ENCODE measurements at regions not wholly inside any gene's neighbourhood (a gene's known extent, or its start where the extent isn't known, plus 50 kb on each side); places are given as distances from the start of the nearest gene placed in this dataset.

- DNase-seq = no peak
- Histone ChIP-seq H3K9ac (no peak overlapping the region), H4K20me1 (ENCODE audit: insufficient read depth) (no peaks in the 10 kb centered on the region), H3K27ac (ENCODE audit: low read depth in 2 of 2, low read length in 1 of 2) (no peak overlapping the region), H3F3A (replicated peaks; ENCODE audit: insufficient read depth) (no peaks in the 10 kb centered on the region), H3K9me2 (no peaks in the 10 kb centered on the region), H2AFZ (ENCODE audit: low read depth) (no peak overlapping the region), H3K79me2 (ENCODE audit: insufficient read depth) (no peaks in the 10 kb centered on the region), H3K27me3 (ENCODE audit: insufficient read depth) (peaks cover 15% of the 10 kb centered on the region), H3K4me2 (no peak overlapping the region), H3K36me3 (replicated peaks in 1 of 2; ENCODE audit: control insufficient read depth in 1 of 2, insufficient read depth in 2 of 2, low read length in 1 of 2) (no peaks in the 10 kb centered on the region), H3K4me1 (ENCODE audit: control insufficient read depth in 1 of 2, insufficient read depth in 2 of 2, low read depth in 1 of 2, low read length in 1 of 2) (peaks cover 3 to 25% of the 10 kb centered on the region in 2 experiments; a peak in 2 of 4 replicates), H3K4me3 (ENCODE audit: low read depth in 2 of 2, low read length in 1 of 2) (no peak overlapping the region), H3K9me3 (no peaks in the 10 kb centered on the region)
- POLR2A ChIA-PET = no interaction called here
- TF ChIP-seq USF1 (IDR thresholded peaks at IDR 0.05; ENCODE audit: borderline replicate concordance, low read depth) (no peak), FOXJ3 (CRISPR knock-in tag; IDR thresholded peaks at IDR 0.05) (no peak), EZH2phosphoT487 (IDR thresholded peaks at IDR 0.05; ENCODE audit: borderline replicate concordance, low read depth) (no peak), TCF12 (IDR thresholded peaks at IDR 0.05) (no peak), GABPA (IDR thresholded peaks at IDR 0.05; ENCODE audit: low read depth) (no peak), MXI1 (IDR thresholded peaks at IDR 0.05; ENCODE audit: low read depth, low read length) (no peak), JUND (IDR thresholded peaks at IDR 0.05) (no peak), SIN3A (IDR thresholded peaks at IDR 0.05; ENCODE audit: borderline replicate concordance, low read depth, low read length) (no peak), FOSL2 (IDR thresholded peaks at IDR 0.05; ENCODE audit: borderline replicate concordance, low read depth) (no peak), PBX3 (IDR thresholded peaks at IDR 0.05) (no peak), POLR2AphosphoS5 (IDR thresholded peaks at IDR 0.05; ENCODE audit: low read depth, low read length) (no peak), MAX (IDR thresholded peaks at IDR 0.05; ENCODE audit: low read depth) (no peak), TAF1 (IDR thresholded peaks at IDR 0.05; ENCODE audit: borderline replicate concordance, low read depth, low read length) (no peak), RCOR1 (IDR thresholded peaks at IDR 0.05; ENCODE audit: low read length) (no peak), FOXM1 (IDR thresholded peaks at IDR 0.05; ENCODE audit: low read depth) (no peak), TEAD4 (IDR thresholded peaks at IDR 0.05; ENCODE audit: borderline replicate concordance, insufficient read depth) (no peak)
- WGBS (ENCODE audit: low lambda C conversion rate) = 65% methylated on average over 2 of the region's 2 CpGs
- CTCF ChIA-PET = interaction anchor here (1.4 kb wide), 1 partner anchor 12 kb away, joined by 4 read pairs; no protein-coding TSS in a partner anchor
Measured at GRCh38 chr11:45076761-45077160, 69.7 kb upstream of the PRDM11 start.

- Histone ChIP-seq H3K9me2 (no peaks in the 10 kb centered on the region), H3K9me3 (no peaks in the 10 kb centered on the region), H3K36me3 (replicated peaks in 1 of 2; ENCODE audit: control insufficient read depth in 1 of 2, insufficient read depth in 2 of 2, low read length in 1 of 2) (no peaks in the 10 kb centered on the region), H3K4me1 (ENCODE audit: control insufficient read depth in 1 of 2, insufficient read depth in 2 of 2, low read depth in 1 of 2, low read length in 1 of 2) (peaks cover 3 to 25% of the 10 kb centered on the region in 2 experiments; a peak in 2 of 4 replicates), H3K79me2 (ENCODE audit: insufficient read depth) (no peaks in the 10 kb centered on the region), H2AFZ (ENCODE audit: low read depth) (no peak overlapping the region), H3K27ac (ENCODE audit: low read depth in 2 of 2, low read length in 1 of 2) (no peak overlapping the region), H3K27me3 (ENCODE audit: insufficient read depth) (peaks cover 14% of the 10 kb centered on the region), H3K4me2 (no peak overlapping the region), H3K9ac (no peak overlapping the region), H3F3A (replicated peaks; ENCODE audit: insufficient read depth) (no peaks in the 10 kb centered on the region), H3K4me3 (ENCODE audit: low read depth in 2 of 2, low read length in 1 of 2) (no peak overlapping the region), H4K20me1 (ENCODE audit: insufficient read depth) (no peaks in the 10 kb centered on the region)
- DNase-seq = peak; percentile 64
- ChIA-PET POLR2A (no interaction called here), CTCF (interaction anchor here (0.8 to 1.8 kb wide), 8 partner anchors 9 to 261 kb away, joined by 3 to 7 read pairs (median 4); no protein-coding TSS in a partner anchor)
- WGBS (ENCODE audit: low lambda C conversion rate) = 17% methylated on average over 16 of the region's 16 CpGs
- TF ChIP-seq CTCF (IDR thresholded peaks at IDR 0.05) = no peak
- peak; percentile 49 for TF ChIP-seq PBX3 (IDR thresholded peaks at IDR 0.05)
- TF ChIP-seq NFIC (IDR thresholded peaks at IDR 0.05; ENCODE audit: borderline replicate concordance) = no peak
- no peak for TF ChIP-seq USF2 (IDR thresholded peaks at IDR 0.05; ENCODE audit: borderline replicate concordance, low read depth, low read length)
- peak; percentile 70 for TF ChIP-seq TCF12 (IDR thresholded peaks at IDR 0.05)
- TF ChIP-seq TEAD4 (IDR thresholded peaks at IDR 0.05; ENCODE audit: borderline replicate concordance, insufficient read depth) = no peak
- no peak for TF ChIP-seq FOXJ3 (CRISPR knock-in tag; IDR thresholded peaks at IDR 0.05)
- TF ChIP-seq EP300 (IDR thresholded peaks at IDR 0.05; ENCODE audit: borderline replicate concordance in 1 of 2, low read depth in 1 of 2, low read length in 1 of 2) = 0 out of 4 replicates have a peak, but pooled peaks of 1 of the 2 experiments have one; percentile 29
- no peak for TF ChIP-seq YY1 (IDR thresholded peaks at IDR 0.05; ENCODE audit: low read depth)
Measured at GRCh38 chr11:45078236-45079074, 68.0 kb upstream of the PRDM11 start.

Measured in SK-N-SH (cell line).